Body of pancreas (tissue), 4 donors: ENCODE measurements at regions not wholly inside any gene's neighbourhood (a gene's known extent, or its start where the extent isn't known, plus 50 kb on each side); places are given as distances from the start of the nearest gene placed in this dataset.

ENCODE experiments used
- ATAC-seq: fragments of 150-250 bp; one replicate; pipeline ENCODE4 v1.9.1; 2016
- DNase-seq, 4 donors: peaks; one replicate each; pipeline ENCODE4 v3.0.0-alpha.2; 2019
- H3K27ac ChIP-seq, 4 donors: fragments of 200-600 bp; sonication (generic); 1 replicate in 3 of 4; 2 replicates in 1 of 4; pipeline versions ENCODE4 v1.5.1 to v1.6.1; 2016 to 2019; ENCODE audit warnings: mild to moderate bottlenecking in 1 of 4, mixed read lengths in 1 of 4, moderate library complexity in 1 of 4
- H3K27me3 ChIP-seq, 2 donors: fragments of 200-600 bp; sonication (generic); one replicate each; pipeline ENCODE4 v1.6.0; 2016; ENCODE audit warnings: mild to moderate bottlenecking in 1 of 2
- H3K36me3 ChIP-seq, 2 donors: fragments of 200-600 bp; sonication (generic); replicated peaks in 1 of 2; 2 replicates each; pipeline ENCODE4 v1.5.1; 2016; ENCODE audit warnings: low read depth in 2 of 2; ENCODE audit not compliant: insufficient read depth in 1 of 2
- H3K4me1 ChIP-seq: fragments of 200-600 bp; sonication (generic); one replicate; pipeline ENCODE4 v1.6.0; 2016
- H3K4me3 ChIP-seq, 2 donors: fragments of 200-600 bp; sonication (generic); 1 replicate in 1 of 2; 2 replicates in 1 of 2; pipeline ENCODE4 v1.5.1; 2016 to 2019
- H3K9me3 ChIP-seq, 3 donors: fragments of 200-600 bp; sonication (generic); 1 replicate in 2 of 3; 2 replicates in 1 of 3; pipeline ENCODE4 v1.5.1; 2016
- POLR2A ChIP-seq, 3 donors: fragments of 450-650 bp; IDR thresholded peaks; one replicate each; pipeline ENCODE4 v1.6.1; 2016; ENCODE audit warnings: antibody characterized with exemption in 3 of 3, mild to moderate bottlenecking in 2 of 3
- WGBS, 2 donors: methylation state at CpG; one replicate each; pipeline ENCODE4 v1.1.5; 2017; 5-methylcytosine and 5-hydroxymethylcytosine counted together
- intact Hi-C: fragments of 100-400 bp; cut with DNase I; formaldehyde crosslinking; loops from one replicate; pipeline ENCODE4 v1.15.1; 2023
- TF ChIP-seq, protein P1 (sequence below), 7 experiments: fragments of 450-650 bp in 4 of 7; fragments of 200-600 bp in 3 of 7; sonication (generic) in 3 of 7; IDR thresholded peaks; one replicate each; pipeline ENCODE4 v1.5.1; 2016 to 2019; ENCODE audit warnings: antibody characterized with exemption in 7 of 7

DNA sequence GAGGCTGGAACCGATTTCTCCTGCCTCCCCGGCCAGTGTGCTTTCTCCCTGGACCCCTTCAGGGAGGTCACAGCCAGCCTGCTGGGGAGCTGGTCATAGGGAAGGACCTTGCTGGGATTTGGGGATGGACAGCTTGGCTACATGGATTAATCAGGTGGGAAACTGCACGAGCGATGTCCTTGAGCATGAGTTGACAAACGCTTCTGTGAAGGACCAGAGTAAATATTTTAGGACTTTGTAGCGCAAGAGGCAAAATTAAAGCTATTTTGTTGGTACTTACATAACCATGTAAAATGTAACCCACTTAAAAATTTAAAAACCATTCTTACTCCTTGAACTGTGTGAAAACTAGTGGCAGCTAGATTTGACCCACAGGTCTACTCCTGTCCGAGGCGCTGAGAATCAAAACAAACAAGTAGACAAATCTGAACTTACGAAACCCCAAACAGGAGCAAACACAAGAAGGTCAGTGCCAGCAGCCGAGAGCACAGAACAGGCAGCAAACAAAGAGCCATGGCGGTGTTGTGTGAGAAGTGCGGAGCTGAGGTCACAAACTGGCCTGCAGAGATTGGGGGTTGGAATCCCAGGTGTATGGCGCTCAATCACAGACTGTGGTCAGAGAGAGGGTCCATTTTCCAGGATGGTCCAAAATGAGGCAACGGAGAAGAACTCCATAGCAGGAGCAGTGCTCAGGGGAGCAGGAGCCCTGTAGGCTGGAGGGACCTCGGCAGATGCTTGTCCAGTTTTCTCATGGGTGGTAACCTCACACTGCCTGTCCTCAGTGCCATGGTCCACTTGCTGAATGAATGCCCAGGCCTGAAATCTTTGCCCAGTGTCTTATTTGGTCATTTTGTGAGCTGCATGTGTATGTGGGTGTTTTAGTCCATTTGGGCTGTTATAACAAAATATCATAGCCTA, 79.2 kb upstream of the CLMN start:
- 75 to 80% methylated on average over 14 to 15 of the region's 15 CpGs for WGBS, 2 donors
- DNase-seq (no peak), ATAC-seq (no peak)
- Histone ChIP-seq H3K27me3 (no peaks in the 10 kb centered on the region), H3K36me3 (no peaks in the 10 kb centered on the region), H3K4me3 (no peak overlapping the region), H3K9me3 (no peaks in the 10 kb centered on the region), H3K4me1 (no peaks in the 10 kb centered on the region), H3K27ac (no peak overlapping the region)
- intact Hi-C loops, result no loop called here
- TF ChIP-seq POLR2A (IDR thresholded peaks at IDR 0.05), result no peak
- TF ChIP-seq, protein P1, sequence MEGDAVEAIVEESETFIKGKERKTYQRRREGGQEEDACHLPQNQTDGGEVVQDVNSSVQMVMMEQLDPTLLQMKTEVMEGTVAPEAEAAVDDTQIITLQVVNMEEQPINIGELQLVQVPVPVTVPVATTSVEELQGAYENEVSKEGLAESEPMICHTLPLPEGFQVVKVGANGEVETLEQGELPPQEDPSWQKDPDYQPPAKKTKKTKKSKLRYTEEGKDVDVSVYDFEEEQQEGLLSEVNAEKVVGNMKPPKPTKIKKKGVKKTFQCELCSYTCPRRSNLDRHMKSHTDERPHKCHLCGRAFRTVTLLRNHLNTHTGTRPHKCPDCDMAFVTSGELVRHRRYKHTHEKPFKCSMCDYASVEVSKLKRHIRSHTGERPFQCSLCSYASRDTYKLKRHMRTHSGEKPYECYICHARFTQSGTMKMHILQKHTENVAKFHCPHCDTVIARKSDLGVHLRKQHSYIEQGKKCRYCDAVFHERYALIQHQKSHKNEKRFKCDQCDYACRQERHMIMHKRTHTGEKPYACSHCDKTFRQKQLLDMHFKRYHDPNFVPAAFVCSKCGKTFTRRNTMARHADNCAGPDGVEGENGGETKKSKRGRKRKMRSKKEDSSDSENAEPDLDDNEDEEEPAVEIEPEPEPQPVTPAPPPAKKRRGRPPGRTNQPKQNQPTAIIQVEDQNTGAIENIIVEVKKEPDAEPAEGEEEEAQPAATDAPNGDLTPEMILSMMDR (IDR thresholded peaks at IDR 0.05), result no peak

DNA sequence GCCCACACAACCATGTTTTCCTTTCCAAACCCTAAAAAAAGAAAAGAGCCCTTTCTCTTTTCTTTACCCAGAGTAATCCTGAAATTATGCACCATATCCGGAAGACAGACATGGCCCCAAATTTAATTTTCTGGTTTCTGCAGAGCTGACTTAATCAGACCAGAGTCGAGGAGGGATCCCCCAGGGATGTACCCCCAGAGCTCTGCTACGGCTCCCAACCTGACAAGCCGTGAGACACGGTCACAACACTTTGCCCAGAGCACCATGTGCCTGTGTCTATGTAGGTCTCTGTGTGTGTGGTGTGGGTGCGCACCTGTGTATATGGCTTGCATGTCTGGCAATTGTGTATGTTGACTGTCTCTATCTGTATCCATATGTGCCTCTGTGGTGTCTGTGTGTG, 77.6 kb upstream of the CLMN start:
- H3K4me3 ChIP-seq, result no peak overlapping the region
- no peaks in the 10 kb centered on the region for H3K27me3 ChIP-seq
- intact Hi-C loops, result no loop called here
- DNase-seq, result no peak
- no peaks in the 10 kb centered on the region for H3K4me1 ChIP-seq
- WGBS, 2 donors, result 72 to 86% methylated on average over 5 to 6 of the region's 6 CpGs
- no peak for ATAC-seq
- H3K27ac ChIP-seq, result no peak overlapping the region
- no peaks in the 10 kb centered on the region for H3K9me3 ChIP-seq
- H3K36me3 ChIP-seq, result no peaks in the 10 kb centered on the region
- no peak for TF ChIP-seq POLR2A (IDR thresholded peaks at IDR 0.05)
- TF ChIP-seq, protein P1 (IDR thresholded peaks at IDR 0.05), result no peak

DNA sequence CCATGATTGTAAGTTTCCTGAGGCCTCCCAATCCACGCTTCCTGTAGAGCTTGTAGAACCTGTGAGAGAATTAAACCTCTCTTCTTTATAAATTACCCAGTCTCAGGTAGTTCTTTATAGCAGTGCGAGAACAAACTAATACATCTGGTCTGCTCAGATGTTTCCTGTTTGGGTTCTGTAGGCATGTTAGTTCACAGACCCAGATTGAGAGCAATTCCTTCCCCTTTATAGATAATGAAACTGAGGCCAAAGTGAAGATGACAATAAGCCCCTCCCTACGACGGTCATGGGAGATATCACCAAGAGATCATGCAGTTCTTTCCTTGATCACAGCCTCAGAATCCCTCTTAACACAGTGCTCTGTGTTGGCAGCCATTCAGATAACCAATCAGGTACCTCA, 76.5 kb upstream of the CLMN start:
- Histone ChIP-seq H3K27ac (no peak overlapping the region), H3K9me3 (no peaks in the 10 kb centered on the region), H3K36me3 (no peaks in the 10 kb centered on the region), H3K27me3 (no peaks in the 10 kb centered on the region), H3K4me1 (no peaks in the 10 kb centered on the region), H3K4me3 (no peak overlapping the region)
- 63 to 82% methylated on average over 4 of the region's 4 CpGs for WGBS, 2 donors
- no peak for DNase-seq
- no peak for ATAC-seq
- TF ChIP-seq, protein P1 (IDR thresholded peaks at IDR 0.05), result no peak
- no peak for TF ChIP-seq POLR2A (IDR thresholded peaks at IDR 0.05)
- intact Hi-C loops, result no loop called here

DNA sequence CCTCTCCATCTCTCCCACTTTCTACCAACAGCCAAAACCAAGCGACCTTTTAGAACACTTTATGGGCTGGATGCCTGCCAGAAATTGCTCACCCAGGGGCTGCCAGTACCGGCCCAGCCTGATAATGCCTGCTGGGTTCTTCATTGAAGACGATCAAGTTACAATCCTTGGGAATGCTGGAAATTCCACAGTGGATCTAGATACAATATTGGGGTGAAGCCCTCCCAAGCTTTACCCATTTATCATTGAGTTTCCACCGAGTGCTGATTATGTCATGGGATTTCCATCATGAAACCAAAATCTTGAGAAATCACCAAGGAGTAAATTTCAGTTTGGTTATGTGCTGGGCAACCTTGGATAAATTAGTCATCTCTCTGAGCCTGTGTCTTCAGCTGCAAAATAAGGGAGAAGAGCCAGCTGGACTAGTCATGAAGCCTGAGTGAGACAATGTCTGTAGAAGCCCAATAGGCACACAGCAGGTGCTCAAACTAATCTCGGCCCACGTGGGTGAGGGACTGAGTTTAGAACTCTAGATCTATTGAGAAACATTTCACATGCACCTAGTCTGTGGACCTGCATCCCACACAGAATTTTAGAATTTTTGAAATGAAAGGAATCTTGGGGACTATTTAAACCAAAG, 75.5 kb upstream of the CLMN start:
- Histone ChIP-seq H3K4me1 (no peaks in the 10 kb centered on the region), H3K36me3 (no peaks in the 10 kb centered on the region), H3K27ac (no peak overlapping the region), H3K27me3 (no peaks in the 10 kb centered on the region), H3K9me3 (no peaks in the 10 kb centered on the region), H3K4me3 (no peak overlapping the region)
- intact Hi-C loops, result no loop called here
- 63 to 68% methylated on average over 6 of the region's 6 CpGs for WGBS, 2 donors
- ATAC-seq (no peak), DNase-seq (no peak)
- TF ChIP-seq POLR2A (IDR thresholded peaks at IDR 0.05), result no peak
- TF ChIP-seq, protein P1 (IDR thresholded peaks at IDR 0.05), result no peak
